SK-N-SH treated with all-trans-retinoic acid at 6 μM for 48 hours (cell line): ENCODE measurements at regions not wholly inside any gene's neighbourhood (a gene's known extent, or its start where the extent isn't known, plus 50 kb on each side); places are given as distances from the start of the nearest gene placed in this dataset.

ENCODE experiments used
- ATAC-seq: fragments of 200-7000 bp; cut with Tn5 transposase; 3 replicates; pipeline ENCODE4 v1.9.1; 2020; ENCODE audit warnings: mild to moderate bottlenecking, moderate library complexity
- ARNTL ChIP-seq: fragments of 450-650 bp; formaldehyde crosslinking; IDR thresholded peaks from 2 replicates; pipeline ENCODE4 v1.5.0; 2020; ENCODE audit warnings: low read depth, mild to moderate bottlenecking, moderate library complexity, borderline replicate concordance
- BACH2 ChIP-seq: fragments of 250-450 bp; sonication (Bioruptor Pico); IDR thresholded peaks from 2 replicates; pipeline ENCODE4 v1.9.0; 2021; ENCODE audit warnings: mild to moderate bottlenecking, borderline replicate concordance
- CSDC2 ChIP-seq: fragments of 250-450 bp; sonication (Bioruptor Pico); IDR thresholded peaks from 2 replicates; pipeline ENCODE4 v1.5.0; 2020; ENCODE audit warnings: mild to moderate bottlenecking, moderate library complexity
- ESRRG ChIP-seq: fragments of 250-450 bp; sonication (Bioruptor Pico); IDR thresholded peaks from 2 replicates; pipeline ENCODE4 v1.6.1; 2021; ENCODE audit warnings: mild to moderate bottlenecking
- GLIS3 ChIP-seq: fragments of 250-450 bp; sonication (Bioruptor Pico); IDR thresholded peaks from 2 replicates; pipeline ENCODE4 v1.5.0; 2020; ENCODE audit warnings: mild to moderate bottlenecking, moderate library complexity
- ISL1 ChIP-seq: fragments of 250-450 bp; sonication (Bioruptor Pico); IDR thresholded peaks from 2 replicates; pipeline ENCODE4 v2.1.2; 2022; ENCODE audit warnings: mild to moderate bottlenecking, moderate library complexity
- OSR1 ChIP-seq: fragments of 250-450 bp; sonication (Bioruptor Pico); IDR thresholded peaks from 2 replicates; pipeline ENCODE4 v1.8.0; 2022; ENCODE audit warnings: moderate library complexity, mild to moderate bottlenecking, inconsistent platforms
- PPARA ChIP-seq: fragments of 250-450 bp; sonication (Bioruptor Pico); IDR thresholded peaks from 2 replicates; pipeline ENCODE4 v1.5.0; 2020; ENCODE audit warnings: mild to moderate bottlenecking, borderline replicate concordance
- RARB ChIP-seq: fragments of 250-450 bp; sonication (Bioruptor Pico); IDR thresholded peaks from 2 replicates; pipeline ENCODE4 v1.8.0; 2021; ENCODE audit warnings: mild to moderate bottlenecking, moderate library complexity
- SNAI2 ChIP-seq: fragments of 250-450 bp; sonication (Bioruptor Pico); IDR thresholded peaks from 2 replicates; pipeline ENCODE4 v1.5.0; 2020; ENCODE audit warnings: mild to moderate bottlenecking, moderate library complexity
- TCF4 ChIP-seq: fragments of 250-450 bp; sonication (Bioruptor Pico); IDR thresholded peaks from 2 replicates; pipeline ENCODE4 v1.8.0; 2021; ENCODE audit warnings: mild to moderate bottlenecking, moderate library complexity, borderline replicate concordance
- TOX ChIP-seq: fragments of 250-450 bp; sonication (Bioruptor Pico); IDR thresholded peaks from 2 replicates; pipeline ENCODE4 v1.8.0; 2021; ENCODE audit warnings: mild to moderate bottlenecking, moderate library complexity, borderline replicate concordance
- ZC3H10 ChIP-seq: fragments of 250-450 bp; sonication (Bioruptor Pico); IDR thresholded peaks from 2 replicates; pipeline ENCODE4 v1.5.1; 2021; ENCODE audit warnings: mild to moderate bottlenecking, moderate library complexity
- ZFP3 ChIP-seq: fragments of 250-450 bp; sonication (Bioruptor Pico); IDR thresholded peaks from 2 replicates; pipeline ENCODE4 v1.5.0; 2020; ENCODE audit warnings: mild to moderate bottlenecking, moderate library complexity
- ZFP30 ChIP-seq: fragments of 450-650 bp; formaldehyde crosslinking; IDR thresholded peaks from 2 replicates; pipeline ENCODE4 v1.5.0; 2022; ENCODE audit warnings: mild to moderate bottlenecking, moderate library complexity
- ZNF8 ChIP-seq: fragments of 450-650 bp; formaldehyde crosslinking; IDR thresholded peaks from 2 replicates; pipeline ENCODE4 v1.5.0; 2020; ENCODE audit warnings: mild to moderate bottlenecking, moderate library complexity
- TF ChIP-seq, protein P1 (sequence below): fragments of 250-450 bp; sonication (Bioruptor Pico); IDR thresholded peaks from 2 replicates; pipeline ENCODE4 v1.8.0; 2021; ENCODE audit warnings: low read depth, mild to moderate bottlenecking, moderate library complexity, borderline replicate concordance
- TF ChIP-seq, protein P2 (sequence below): fragments of 250-450 bp; sonication (Bioruptor Pico); IDR thresholded peaks from 2 replicates; pipeline ENCODE4 v1.5.1; 2020; ENCODE audit warnings: low read depth, mild to moderate bottlenecking, moderate library complexity
- TF ChIP-seq, protein P3 (sequence below): fragments of 250-450 bp; sonication (Bioruptor Pico); IDR thresholded peaks from 2 replicates; pipeline ENCODE4 v1.5.1; 2021; ENCODE audit warnings: mild to moderate bottlenecking, moderate library complexity
- TF ChIP-seq, protein P4 (sequence below): fragments of 250-450 bp; sonication (Bioruptor Pico); IDR thresholded peaks from 2 replicates; pipeline ENCODE4 v1.8.0; 2020; ENCODE audit warnings: mild to moderate bottlenecking, moderate library complexity, borderline replicate concordance
- TF ChIP-seq, protein P5 (sequence below): fragments of 250-450 bp; sonication (Bioruptor Pico); IDR thresholded peaks from 2 replicates; pipeline ENCODE4 v1.5.0; 2020; ENCODE audit warnings: mild to moderate bottlenecking, moderate library complexity

DNA sequence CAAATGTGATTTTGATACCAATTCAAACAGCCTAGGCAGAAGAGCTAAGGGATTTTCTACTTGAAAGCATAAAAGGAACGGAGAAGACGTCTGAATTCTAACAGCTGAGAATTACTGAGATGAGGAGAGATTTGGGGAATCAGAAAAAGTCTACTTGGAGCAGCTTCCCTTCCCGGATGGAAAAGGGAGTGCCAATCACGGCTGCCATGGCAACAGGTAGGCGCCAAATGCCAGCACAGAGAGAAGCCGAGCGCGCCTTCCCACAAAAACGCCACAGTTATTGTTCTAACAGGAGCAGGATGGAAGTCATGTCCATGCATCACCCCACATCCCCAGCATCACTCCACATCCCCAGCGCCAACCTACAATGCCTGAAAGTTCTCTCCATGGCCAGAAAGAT, 63.5 kb upstream of the PRR20G start:
- TF ChIP-seq, protein P1, sequence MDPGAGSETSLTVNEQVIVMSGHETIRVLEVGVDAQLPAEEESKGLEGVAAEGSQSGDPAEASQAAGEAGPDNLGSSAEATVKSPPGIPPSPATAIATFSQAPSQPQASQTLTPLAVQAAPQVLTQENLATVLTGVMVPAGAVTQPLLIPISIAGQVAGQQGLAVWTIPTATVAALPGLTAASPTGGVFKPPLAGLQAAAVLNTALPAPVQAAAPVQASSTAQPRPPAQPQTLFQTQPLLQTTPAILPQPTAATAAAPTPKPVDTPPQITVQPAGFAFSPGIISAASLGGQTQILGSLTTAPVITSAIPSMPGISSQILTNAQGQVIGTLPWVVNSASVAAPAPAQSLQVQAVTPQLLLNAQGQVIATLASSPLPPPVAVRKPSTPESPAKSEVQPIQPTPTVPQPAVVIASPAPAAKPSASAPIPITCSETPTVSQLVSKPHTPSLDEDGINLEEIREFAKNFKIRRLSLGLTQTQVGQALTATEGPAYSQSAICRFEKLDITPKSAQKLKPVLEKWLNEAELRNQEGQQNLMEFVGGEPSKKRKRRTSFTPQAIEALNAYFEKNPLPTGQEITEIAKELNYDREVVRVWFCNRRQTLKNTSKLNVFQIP (CRISPR knock-in tag) = no peak
- TF ChIP-seq ZNF8 (CRISPR knock-in tag) (no peak), ISL1 (no peak), ARNTL (no peak)
- TF ChIP-seq, protein P2, sequence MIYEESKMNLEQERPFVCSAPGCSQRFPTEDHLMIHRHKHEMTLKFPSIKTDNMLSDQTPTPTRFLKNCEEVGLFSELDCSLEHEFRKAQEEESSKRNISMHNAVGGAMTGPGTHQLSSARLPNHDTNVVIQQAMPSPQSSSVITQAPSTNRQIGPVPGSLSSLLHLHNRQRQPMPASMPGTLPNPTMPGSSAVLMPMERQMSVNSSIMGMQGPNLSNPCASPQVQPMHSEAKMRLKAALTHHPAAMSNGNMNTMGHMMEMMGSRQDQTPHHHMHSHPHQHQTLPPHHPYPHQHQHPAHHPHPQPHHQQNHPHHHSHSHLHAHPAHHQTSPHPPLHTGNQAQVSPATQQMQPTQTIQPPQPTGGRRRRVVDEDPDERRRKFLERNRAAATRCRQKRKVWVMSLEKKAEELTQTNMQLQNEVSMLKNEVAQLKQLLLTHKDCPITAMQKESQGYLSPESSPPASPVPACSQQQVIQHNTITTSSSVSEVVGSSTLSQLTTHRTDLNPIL (CRISPR knock-in tag) = no peak
- TF ChIP-seq, protein P3, sequence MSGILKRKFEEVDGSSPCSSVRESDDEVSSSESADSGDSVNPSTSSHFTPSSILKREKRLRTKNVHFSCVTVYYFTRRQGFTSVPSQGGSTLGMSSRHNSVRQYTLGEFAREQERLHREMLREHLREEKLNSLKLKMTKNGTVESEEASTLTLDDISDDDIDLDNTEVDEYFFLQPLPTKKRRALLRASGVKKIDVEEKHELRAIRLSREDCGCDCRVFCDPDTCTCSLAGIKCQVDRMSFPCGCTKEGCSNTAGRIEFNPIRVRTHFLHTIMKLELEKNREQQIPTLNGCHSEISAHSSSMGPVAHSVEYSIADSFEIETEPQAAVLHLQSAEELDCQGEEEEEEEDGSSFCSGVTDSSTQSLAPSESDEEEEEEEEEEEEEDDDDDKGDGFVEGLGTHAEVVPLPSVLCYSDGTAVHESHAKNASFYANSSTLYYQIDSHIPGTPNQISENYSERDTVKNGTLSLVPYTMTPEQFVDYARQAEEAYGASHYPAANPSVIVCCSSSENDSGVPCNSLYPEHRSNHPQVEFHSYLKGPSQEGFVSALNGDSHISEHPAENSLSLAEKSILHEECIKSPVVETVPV (CRISPR knock-in tag) = no peak

DNA sequence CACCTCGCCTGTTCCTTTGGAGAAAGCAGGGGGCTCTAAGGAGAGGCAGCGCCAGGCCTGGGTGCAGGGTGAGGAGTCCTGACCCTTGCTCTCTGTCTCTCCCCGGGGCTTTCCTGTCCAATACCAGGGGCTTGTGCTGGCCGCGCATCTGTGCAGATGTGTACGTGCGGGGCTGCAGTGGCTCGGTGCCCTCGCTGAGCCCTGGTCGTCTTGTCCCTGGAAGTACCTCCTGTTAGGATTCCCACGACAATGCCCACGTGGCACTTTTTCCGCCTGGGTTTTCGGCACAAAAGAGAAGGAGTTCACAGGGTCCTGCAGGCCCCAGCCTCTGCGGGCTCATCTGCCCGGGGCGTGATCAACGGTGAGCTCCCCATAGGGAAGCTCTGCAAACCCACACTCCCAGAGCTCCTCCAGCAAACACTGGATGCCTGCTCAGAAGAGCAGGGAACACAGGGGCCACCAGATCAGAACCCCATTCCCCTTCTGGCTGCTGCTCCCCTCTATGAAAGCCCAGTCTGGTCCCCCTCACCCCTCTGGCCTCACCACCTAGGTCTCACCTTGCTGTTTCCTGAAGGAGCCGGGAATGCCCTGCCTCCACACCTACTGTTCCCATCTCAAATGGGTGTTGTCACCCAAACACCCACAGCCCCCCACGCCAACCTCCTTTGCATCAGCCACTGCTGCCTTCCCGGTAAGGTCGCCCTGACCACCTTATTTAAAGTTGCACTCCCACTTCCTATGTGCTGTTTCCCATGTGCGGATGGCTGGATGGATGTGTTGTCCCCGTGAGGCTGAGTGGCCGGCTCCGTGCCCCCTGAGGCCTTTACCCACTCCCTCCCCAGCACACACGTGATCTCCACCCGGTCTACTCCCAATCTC, 62.6 kb upstream of the PRR20G start:
- ATAC-seq = no peak
- TF ChIP-seq, protein P4, sequence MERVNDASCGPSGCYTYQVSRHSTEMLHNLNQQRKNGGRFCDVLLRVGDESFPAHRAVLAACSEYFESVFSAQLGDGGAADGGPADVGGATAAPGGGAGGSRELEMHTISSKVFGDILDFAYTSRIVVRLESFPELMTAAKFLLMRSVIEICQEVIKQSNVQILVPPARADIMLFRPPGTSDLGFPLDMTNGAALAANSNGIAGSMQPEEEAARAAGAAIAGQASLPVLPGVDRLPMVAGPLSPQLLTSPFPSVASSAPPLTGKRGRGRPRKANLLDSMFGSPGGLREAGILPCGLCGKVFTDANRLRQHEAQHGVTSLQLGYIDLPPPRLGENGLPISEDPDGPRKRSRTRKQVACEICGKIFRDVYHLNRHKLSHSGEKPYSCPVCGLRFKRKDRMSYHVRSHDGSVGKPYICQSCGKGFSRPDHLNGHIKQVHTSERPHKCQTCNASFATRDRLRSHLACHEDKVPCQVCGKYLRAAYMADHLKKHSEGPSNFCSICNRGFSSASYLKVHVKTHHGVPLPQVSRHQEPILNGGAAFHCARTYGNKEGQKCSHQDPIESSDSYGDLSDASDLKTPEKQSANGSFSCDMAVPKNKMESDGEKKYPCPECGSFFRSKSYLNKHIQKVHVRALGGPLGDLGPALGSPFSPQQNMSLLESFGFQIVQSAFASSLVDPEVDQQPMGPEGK = no peak
- TF ChIP-seq GLIS3 (no peak), ARNTL (no peak), TOX (CRISPR knock-in tag) (no peak), ESRRG (CRISPR knock-in tag) (no peak), PPARA (CRISPR knock-in tag) (no peak), CSDC2 (CRISPR knock-in tag) (no peak), RARB (no peak), SNAI2 (no peak), ZFP30 (no peak)

More for the DNA sequence above, 63.5 kb upstream of the PRR20G start:
- ATAC-seq = no peak

DNA sequence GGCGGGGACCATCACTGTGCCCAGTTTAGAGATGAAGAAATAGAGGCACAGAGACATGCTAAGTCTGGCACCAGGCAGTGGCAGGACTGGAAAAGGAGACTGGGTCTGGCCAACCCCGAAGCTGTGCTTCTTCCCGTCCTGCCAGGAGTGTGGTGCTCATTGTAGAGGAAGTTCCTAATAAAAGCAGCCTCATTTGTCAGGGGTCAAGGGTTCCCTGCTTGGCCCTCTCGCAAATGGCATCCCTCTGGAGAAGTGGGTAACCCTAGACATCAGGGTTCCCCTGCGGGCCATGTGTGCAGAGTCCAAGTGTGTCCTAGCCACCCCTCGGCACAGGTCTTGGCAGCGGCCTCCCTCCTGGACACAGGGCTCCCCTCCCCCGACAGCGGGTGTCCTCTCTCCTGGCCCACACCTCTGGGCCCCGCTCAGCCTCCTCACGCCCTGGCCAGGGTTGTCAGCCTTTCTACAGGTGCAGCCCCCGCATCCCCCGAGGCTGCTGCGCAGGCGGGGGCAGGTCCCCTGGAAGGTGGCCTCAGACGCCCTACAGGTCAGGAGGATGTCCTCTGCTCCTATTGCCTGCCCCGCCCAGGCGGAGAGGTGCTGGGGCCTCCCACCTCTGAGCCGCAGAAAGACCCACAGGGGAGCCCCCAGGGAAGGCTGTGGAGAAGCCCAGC, 61.8 kb upstream of the PRR20G start:
- no peak for ATAC-seq
- no peak for TF ChIP-seq GLIS3
- TF ChIP-seq, protein P1 (CRISPR knock-in tag) = no peak
- TF ChIP-seq ZNF8 (CRISPR knock-in tag) = no peak
- TF ChIP-seq, protein P3 (CRISPR knock-in tag) = no peak
- no peak for TF ChIP-seq BACH2 (CRISPR knock-in tag)
- TF ChIP-seq CSDC2 (CRISPR knock-in tag) = no peak
- TF ChIP-seq, protein P5, sequence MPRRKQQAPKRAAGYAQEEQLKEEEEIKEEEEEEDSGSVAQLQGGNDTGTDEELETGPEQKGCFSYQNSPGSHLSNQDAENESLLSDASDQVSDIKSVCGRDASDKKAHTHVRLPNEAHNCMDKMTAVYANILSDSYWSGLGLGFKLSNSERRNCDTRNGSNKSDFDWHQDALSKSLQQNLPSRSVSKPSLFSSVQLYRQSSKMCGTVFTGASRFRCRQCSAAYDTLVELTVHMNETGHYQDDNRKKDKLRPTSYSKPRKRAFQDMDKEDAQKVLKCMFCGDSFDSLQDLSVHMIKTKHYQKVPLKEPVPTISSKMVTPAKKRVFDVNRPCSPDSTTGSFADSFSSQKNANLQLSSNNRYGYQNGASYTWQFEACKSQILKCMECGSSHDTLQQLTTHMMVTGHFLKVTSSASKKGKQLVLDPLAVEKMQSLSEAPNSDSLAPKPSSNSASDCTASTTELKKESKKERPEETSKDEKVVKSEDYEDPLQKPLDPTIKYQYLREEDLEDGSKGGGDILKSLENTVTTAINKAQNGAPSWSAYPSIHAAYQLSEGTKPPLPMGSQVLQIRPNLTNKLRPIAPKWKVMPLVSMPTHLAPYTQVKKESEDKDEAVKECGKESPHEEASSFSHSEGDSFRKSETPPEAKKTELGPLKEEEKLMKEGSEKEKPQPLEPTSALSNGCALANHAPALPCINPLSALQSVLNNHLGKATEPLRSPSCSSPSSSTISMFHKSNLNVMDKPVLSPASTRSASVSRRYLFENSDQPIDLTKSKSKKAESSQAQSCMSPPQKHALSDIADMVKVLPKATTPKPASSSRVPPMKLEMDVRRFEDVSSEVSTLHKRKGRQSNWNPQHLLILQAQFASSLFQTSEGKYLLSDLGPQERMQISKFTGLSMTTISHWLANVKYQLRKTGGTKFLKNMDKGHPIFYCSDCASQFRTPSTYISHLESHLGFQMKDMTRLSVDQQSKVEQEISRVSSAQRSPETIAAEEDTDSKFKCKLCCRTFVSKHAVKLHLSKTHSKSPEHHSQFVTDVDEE (CRISPR knock-in tag) = no peak
- TF ChIP-seq ZFP30 = no peak
- TF ChIP-seq ISL1 = no peak
- no peak for TF ChIP-seq ARNTL
- TF ChIP-seq RARB = no peak
- no peak for TF ChIP-seq ZC3H10
- no peak for TF ChIP-seq PPARA (CRISPR knock-in tag)
- TF ChIP-seq TCF4 (CRISPR knock-in tag) = no peak
- TF ChIP-seq, protein P2 (CRISPR knock-in tag) = no peak
- no peak for TF ChIP-seq OSR1 (CRISPR knock-in tag)
- TF ChIP-seq ZFP3 (CRISPR knock-in tag) = no peak
